Neural cell (in vitro differentiated cells): ENCODE measurements at regions not wholly inside any gene's neighbourhood (a gene's known extent, or its start where the extent isn't known, plus 50 kb on each side); places are given as distances from the start of the nearest gene placed in this dataset.

ENCODE experiments used
- H2AFZ ChIP-seq: fragments of 200-600, 300-800 bp; sonication (generic), shearing (Covaris generic); 2 replicates; pipeline ENCODE4 v1.6.0; 2014; ENCODE audit warnings: low read depth, mild to moderate bottlenecking, antibody characterized with exemption, low read length, moderate library complexity
- H3F3A ChIP-seq: fragments of 200-600 bp; shearing (Covaris generic); 2 replicates; pipeline ENCODE4 v1.6.1; 2016; ENCODE audit warnings: mild to moderate bottlenecking, moderate library complexity, mixed read lengths, antibody characterized with exemption, low read length; ENCODE audit not compliant: insufficient read depth, poor library complexity, severe bottlenecking
- H3K27ac ChIP-seq: fragments of 200-600, 300-800 bp; sonication (generic), shearing (Covaris generic); 2 replicates; pipeline ENCODE4 v1.5.1; 2014; ENCODE audit warnings: mild to moderate bottlenecking, low read length, moderate library complexity
- H3K27me3 ChIP-seq: fragments of 300-800, 200-600 bp; sonication (generic), shearing (Covaris generic); 2 replicates; pipeline ENCODE4 v1.6.0; 2014; ENCODE audit warnings: mild to moderate bottlenecking, low read depth, low read length, moderate library complexity; ENCODE audit not compliant: insufficient read depth
- H3K36me3 ChIP-seq: fragments of 300-800, 200-600 bp; sonication (generic), shearing (Covaris generic); 2 replicates; pipeline ENCODE4 v1.5.1; 2014; ENCODE audit warnings: mild to moderate bottlenecking, antibody characterized with exemption, low read length, moderate library complexity; ENCODE audit not compliant: insufficient read depth
- H3K4me2 ChIP-seq: fragments of 300-800, 200-600 bp; sonication (generic), shearing (Covaris generic); 2 replicates; pipeline ENCODE4 v1.6.0; 2014; ENCODE audit warnings: mild to moderate bottlenecking, low read length
- H3K4me3 ChIP-seq: fragments of 300-800, 200-600 bp; sonication (generic), shearing (Covaris generic); 2 replicates; pipeline ENCODE4 v1.5.1; 2014; ENCODE audit warnings: mild to moderate bottlenecking, low read length, moderate library complexity
- H3K79me2 ChIP-seq: fragments of 200-600 bp; shearing (Covaris generic); replicated peaks from 2 replicates; pipeline ENCODE4 v1.6.0; 2014; ENCODE audit warnings: mild to moderate bottlenecking, low read length, moderate library complexity; ENCODE audit not compliant: insufficient read depth
- H3K9ac ChIP-seq: fragments of 300-800, 200-600 bp; sonication (generic), shearing (Covaris generic); 2 replicates; pipeline ENCODE4 v1.6.1; 2016; ENCODE audit warnings: mild to moderate bottlenecking, low read length, mixed read lengths
- H3K9me2 ChIP-seq: fragments of 200-600 bp; shearing (Covaris generic); 2 replicates; pipeline ENCODE4 v1.6.1; 2016; ENCODE audit warnings: mild to moderate bottlenecking, low read length, mixed read lengths; ENCODE audit not compliant: insufficient read depth
- H3K9me3 ChIP-seq: fragments of 200-600, 300-800 bp; sonication (generic), shearing (Covaris generic); 2 replicates; pipeline ENCODE4 v1.6.1; 2016; ENCODE audit warnings: mild to moderate bottlenecking, mixed run types, low read length, moderate library complexity, mixed read lengths
- H4K20me1 ChIP-seq: fragments of 200-600 bp; shearing (Covaris generic); 2 replicates; pipeline ENCODE4 v1.6.1; 2016; ENCODE audit warnings: mild to moderate bottlenecking, mixed run types; ENCODE audit not compliant: insufficient read depth
- EP300 ChIP-seq: fragments of 450-650 bp; conservative IDR thresholded peaks from 2 replicates; pipeline ENCODE4 v1.6.1; 2014; ENCODE audit warnings: antibody characterized with exemption, mild to moderate bottlenecking, moderate library complexity; ENCODE audit not compliant: poor library complexity, severe bottlenecking
- EZH2 ChIP-seq: fragments of 200-600, 300-800 bp; shearing (Covaris generic), sonication (generic); IDR thresholded peaks from 2 replicates; pipeline ENCODE4 v1.6.1; 2014; ENCODE audit warnings: antibody characterized with exemption, low read length, borderline replicate concordance, mild to moderate bottlenecking; ENCODE audit not compliant: insufficient read depth, poor library complexity, severe bottlenecking
- MXI1 ChIP-seq: fragments of 450-650 bp; conservative IDR thresholded peaks from 2 replicates; pipeline ENCODE4 v1.6.1; 2014; ENCODE audit warnings: antibody characterized with exemption, mild to moderate bottlenecking; ENCODE audit not compliant: poor library complexity, severe bottlenecking
- POLR2AphosphoS5 ChIP-seq: IDR thresholded peaks from 2 replicates; pipeline ENCODE4 v1.6.1; 2012
- RAD21 ChIP-seq: fragments of 450-650 bp; conservative IDR thresholded peaks from 2 replicates; pipeline ENCODE4 v1.6.1; 2014; ENCODE audit warnings: antibody characterized with exemption, mild to moderate bottlenecking, moderate library complexity
- SMC3 ChIP-seq: fragments of 450-650 bp; conservative IDR thresholded peaks from 2 replicates; pipeline ENCODE4 v1.6.1; 2014; ENCODE audit warnings: antibody characterized with exemption, mild to moderate bottlenecking, moderate library complexity; ENCODE audit not compliant: poor library complexity
- TAF1 ChIP-seq: IDR thresholded peaks from 2 replicates; pipeline ENCODE4 v1.6.1; 2012; ENCODE audit warnings: low read depth
- TF ChIP-seq, protein P1 (sequence below): fragments of 450-650 bp; IDR thresholded peaks from 2 replicates; pipeline ENCODE4 v1.5.1; 2014; ENCODE audit warnings: antibody characterized with exemption, mild to moderate bottlenecking, moderate library complexity; ENCODE audit not compliant: poor library complexity, severe bottlenecking
- TF ChIP-seq, protein P2 (sequence below): IDR thresholded peaks from 2 replicates; pipeline ENCODE4 v1.6.1; 2012; ENCODE audit warnings: borderline replicate concordance

DNA sequence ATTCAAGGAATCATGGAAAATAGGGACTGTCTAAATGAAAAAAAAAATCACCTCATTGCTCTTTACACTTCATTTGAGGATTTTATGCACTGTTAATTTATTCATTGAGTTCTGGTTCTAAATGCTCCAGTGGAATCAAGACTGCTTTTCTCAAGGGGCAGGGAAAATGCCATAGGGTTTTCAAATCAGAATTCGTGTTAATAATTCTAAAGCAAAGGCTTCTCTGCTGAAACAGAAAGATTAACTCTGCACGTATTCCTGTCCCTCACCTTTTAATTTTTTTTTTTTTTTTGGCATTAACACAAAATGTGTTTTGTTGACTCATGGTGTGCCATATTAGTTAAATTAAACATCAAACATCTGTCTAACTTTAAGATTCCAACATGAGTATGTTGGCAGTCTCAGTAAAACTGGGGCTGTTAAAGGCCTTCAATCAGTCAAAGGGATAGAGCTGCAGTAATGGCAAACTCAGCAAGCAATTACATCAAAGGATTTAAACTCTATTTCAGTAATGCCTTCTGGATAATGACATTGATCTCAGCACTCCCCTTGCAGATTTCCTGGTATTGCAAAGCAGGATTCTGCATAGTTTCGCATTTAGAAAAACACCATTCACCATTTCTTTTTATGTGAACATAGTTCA lies 878.1 kb downstream of the RAPGEF2 start:
- H3K9me3 ChIP-seq: no peaks in the 10 kb centered on the region
- H3K4me2 ChIP-seq: no peak overlapping the region
- no peaks in the 10 kb centered on the region for H3K9me2 ChIP-seq
- H4K20me1 ChIP-seq: no peaks in the 10 kb centered on the region
- H3K27me3 ChIP-seq: no peaks in the 10 kb centered on the region
- H3K4me3 ChIP-seq: no peak overlapping the region
- H3F3A ChIP-seq: no peaks in the 10 kb centered on the region
- no peaks in the 10 kb centered on the region for H3K36me3 ChIP-seq
- TF ChIP-seq POLR2AphosphoS5 (no peak), TAF1 (no peak), RAD21 (no peak), SMC3 (no peak), EP300 (no peak), EZH2 (no peak), MXI1 (no peak)
- TF ChIP-seq, protein P1, sequence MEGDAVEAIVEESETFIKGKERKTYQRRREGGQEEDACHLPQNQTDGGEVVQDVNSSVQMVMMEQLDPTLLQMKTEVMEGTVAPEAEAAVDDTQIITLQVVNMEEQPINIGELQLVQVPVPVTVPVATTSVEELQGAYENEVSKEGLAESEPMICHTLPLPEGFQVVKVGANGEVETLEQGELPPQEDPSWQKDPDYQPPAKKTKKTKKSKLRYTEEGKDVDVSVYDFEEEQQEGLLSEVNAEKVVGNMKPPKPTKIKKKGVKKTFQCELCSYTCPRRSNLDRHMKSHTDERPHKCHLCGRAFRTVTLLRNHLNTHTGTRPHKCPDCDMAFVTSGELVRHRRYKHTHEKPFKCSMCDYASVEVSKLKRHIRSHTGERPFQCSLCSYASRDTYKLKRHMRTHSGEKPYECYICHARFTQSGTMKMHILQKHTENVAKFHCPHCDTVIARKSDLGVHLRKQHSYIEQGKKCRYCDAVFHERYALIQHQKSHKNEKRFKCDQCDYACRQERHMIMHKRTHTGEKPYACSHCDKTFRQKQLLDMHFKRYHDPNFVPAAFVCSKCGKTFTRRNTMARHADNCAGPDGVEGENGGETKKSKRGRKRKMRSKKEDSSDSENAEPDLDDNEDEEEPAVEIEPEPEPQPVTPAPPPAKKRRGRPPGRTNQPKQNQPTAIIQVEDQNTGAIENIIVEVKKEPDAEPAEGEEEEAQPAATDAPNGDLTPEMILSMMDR: no peak
- TF ChIP-seq, protein P2, sequence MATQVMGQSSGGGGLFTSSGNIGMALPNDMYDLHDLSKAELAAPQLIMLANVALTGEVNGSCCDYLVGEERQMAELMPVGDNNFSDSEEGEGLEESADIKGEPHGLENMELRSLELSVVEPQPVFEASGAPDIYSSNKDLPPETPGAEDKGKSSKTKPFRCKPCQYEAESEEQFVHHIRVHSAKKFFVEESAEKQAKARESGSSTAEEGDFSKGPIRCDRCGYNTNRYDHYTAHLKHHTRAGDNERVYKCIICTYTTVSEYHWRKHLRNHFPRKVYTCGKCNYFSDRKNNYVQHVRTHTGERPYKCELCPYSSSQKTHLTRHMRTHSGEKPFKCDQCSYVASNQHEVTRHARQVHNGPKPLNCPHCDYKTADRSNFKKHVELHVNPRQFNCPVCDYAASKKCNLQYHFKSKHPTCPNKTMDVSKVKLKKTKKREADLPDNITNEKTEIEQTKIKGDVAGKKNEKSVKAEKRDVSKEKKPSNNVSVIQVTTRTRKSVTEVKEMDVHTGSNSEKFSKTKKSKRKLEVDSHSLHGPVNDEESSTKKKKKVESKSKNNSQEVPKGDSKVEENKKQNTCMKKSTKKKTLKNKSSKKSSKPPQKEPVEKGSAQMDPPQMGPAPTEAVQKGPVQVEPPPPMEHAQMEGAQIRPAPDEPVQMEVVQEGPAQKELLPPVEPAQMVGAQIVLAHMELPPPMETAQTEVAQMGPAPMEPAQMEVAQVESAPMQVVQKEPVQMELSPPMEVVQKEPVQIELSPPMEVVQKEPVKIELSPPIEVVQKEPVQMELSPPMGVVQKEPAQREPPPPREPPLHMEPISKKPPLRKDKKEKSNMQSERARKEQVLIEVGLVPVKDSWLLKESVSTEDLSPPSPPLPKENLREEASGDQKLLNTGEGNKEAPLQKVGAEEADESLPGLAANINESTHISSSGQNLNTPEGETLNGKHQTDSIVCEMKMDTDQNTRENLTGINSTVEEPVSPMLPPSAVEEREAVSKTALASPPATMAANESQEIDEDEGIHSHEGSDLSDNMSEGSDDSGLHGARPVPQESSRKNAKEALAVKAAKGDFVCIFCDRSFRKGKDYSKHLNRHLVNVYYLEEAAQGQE: no peak
- H3K9ac ChIP-seq: no peak overlapping the region
- no peak overlapping the region for H2AFZ ChIP-seq
- no peak overlapping the region for H3K27ac ChIP-seq
- H3K79me2 ChIP-seq: no peaks in the 10 kb centered on the region

DNA sequence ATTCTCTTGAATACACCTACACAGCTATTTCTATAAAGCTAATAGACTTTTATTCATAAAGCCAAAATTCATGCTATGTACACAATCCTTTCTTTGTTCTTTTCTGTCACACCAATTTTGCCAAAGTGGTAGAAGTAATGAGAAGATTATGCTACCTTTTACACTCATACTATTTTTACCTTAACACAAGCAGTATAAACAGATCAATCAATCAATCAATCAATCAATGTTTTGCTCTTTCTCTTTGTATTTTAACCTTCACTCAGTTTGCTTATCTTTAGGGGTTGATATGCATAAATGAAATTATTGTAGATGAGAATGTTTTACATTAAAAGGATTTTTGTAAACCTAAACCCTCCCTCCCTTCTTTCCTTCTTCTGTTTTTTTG lies 878.6 kb downstream of the RAPGEF2 start:
- Histone ChIP-seq H3K9me3 (no peaks in the 10 kb centered on the region), H3K9me2 (no peaks in the 10 kb centered on the region)

More for the DNA sequence above, 878.6 kb downstream of the RAPGEF2 start:
- H3K4me3 ChIP-seq: no peak overlapping the region
- no peaks in the 10 kb centered on the region for H3K27me3 ChIP-seq
- no peak overlapping the region for H3K4me2 ChIP-seq
- H3K79me2 ChIP-seq: no peaks in the 10 kb centered on the region
- no peak overlapping the region for H3K9ac ChIP-seq
- no peak overlapping the region for H2AFZ ChIP-seq
- H4K20me1 ChIP-seq: no peaks in the 10 kb centered on the region
- TF ChIP-seq EP300: peak; percentile 93
- TF ChIP-seq POLR2AphosphoS5: peak; percentile 69
- no peak for TF ChIP-seq TAF1
- no peak overlapping the region for H3K27ac ChIP-seq
- no peaks in the 10 kb centered on the region for H3K36me3 ChIP-seq
- no peaks in the 10 kb centered on the region for H3F3A ChIP-seq
